HG02885 (cell line): ENCODE measurements at regions not wholly inside any gene's neighbourhood (a gene's known extent, or its start where the extent isn't known, plus 50 kb on each side); places are given as distances from the start of the nearest gene placed in this dataset.

Experiments
- ATAC-seq: cut with Tn5 transposase; IDR thresholded peaks from one replicate; pipeline ENCODE4 v1.9.1; 2021; ENCODE audit warnings: mild to moderate bottlenecking; ENCODE audit not compliant: unreplicated experiment, poor library complexity

GRCh38 chr5:35294976-35295375 lies 64.7 kb upstream of the PRLR start:
- no peak for ATAC-seq

- no peak for ATAC-seq
Measured at GRCh38 chr5:35294017-35294416, 63.7 kb upstream of the PRLR start.

- no peak for ATAC-seq
Measured at GRCh38 chr5:35285435-35285834, 55.1 kb upstream of the PRLR start.

- ATAC-seq: no peak
Measured at GRCh38 chr5:35285011-35285410, 54.7 kb upstream of the PRLR start.

GRCh38 chr5:35284364-35284763 lies 54.1 kb upstream of the PRLR start:
- ATAC-seq: no peak

- ATAC-seq: no peak
Measured at GRCh38 chr5:35282810-35283209, 52.5 kb upstream of the PRLR start.

- no peak for ATAC-seq
Measured at GRCh38 chr5:35281613-35282012, 51.3 kb upstream of the PRLR start.
